ENCODE measurements at regions not wholly inside any gene's neighbourhood (a gene's known extent, or its start where the extent isn't known, plus 50 kb on each side); places are given as distances from the start of the nearest gene placed in this dataset.

DNA sequence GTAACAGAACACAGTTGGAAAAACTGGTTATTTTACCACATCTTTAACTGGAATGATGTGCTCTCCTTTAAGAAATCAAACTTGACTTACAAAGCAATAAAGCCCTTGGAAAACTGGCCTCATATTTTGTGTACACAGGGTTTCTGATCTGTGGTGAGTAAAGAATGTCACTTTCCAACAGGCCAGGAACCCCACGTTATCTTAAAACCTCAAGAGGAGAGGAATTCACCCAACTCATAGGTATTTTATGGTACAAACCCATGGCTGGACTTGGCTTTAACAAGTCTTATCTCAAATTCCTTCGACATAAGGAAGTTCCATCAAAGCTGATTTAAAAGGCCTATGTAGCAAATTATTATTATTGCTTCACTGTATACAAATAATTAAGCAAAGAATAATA lies 1735.1 kb downstream of the PCDH7 start:
- TF ChIP-seq, protein P1, sequence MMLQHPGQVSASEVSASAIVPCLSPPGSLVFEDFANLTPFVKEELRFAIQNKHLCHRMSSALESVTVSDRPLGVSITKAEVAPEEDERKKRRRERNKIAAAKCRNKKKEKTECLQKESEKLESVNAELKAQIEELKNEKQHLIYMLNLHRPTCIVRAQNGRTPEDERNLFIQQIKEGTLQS (IDR thresholded peaks at IDR 0.05): no peak
- no peak for TF ChIP-seq EZH2phosphoT487 (IDR thresholded peaks at IDR 0.05; ENCODE audit: borderline replicate concordance)

Measured in HCT116 (cell line).